ENCODE measurements at regions not wholly inside any gene's neighbourhood (a gene's known extent, or its start where the extent isn't known, plus 50 kb on each side); places are given as distances from the start of the nearest gene placed in this dataset.

DNA sequence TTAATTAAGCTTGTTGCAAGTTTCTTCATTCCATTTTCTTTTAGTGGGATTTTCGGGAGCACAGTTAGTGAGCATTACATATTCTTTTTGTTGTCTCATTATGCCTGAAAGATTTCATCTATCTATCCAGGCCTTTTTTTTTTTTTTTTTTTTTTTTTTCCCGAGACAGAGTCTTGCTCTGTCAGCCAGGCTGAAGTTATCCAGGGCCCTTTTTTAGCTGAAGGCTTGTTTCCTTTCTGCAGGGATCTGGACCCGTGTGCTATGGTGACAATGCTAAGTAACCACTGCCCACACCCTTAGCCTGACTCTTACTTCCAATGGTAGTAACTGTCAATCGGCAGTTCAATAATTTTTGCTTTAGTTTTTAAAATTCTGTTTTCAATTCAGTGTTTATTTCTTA lies 190.8 kb upstream of the MTPN start:
- TF ChIP-seq, protein P1, sequence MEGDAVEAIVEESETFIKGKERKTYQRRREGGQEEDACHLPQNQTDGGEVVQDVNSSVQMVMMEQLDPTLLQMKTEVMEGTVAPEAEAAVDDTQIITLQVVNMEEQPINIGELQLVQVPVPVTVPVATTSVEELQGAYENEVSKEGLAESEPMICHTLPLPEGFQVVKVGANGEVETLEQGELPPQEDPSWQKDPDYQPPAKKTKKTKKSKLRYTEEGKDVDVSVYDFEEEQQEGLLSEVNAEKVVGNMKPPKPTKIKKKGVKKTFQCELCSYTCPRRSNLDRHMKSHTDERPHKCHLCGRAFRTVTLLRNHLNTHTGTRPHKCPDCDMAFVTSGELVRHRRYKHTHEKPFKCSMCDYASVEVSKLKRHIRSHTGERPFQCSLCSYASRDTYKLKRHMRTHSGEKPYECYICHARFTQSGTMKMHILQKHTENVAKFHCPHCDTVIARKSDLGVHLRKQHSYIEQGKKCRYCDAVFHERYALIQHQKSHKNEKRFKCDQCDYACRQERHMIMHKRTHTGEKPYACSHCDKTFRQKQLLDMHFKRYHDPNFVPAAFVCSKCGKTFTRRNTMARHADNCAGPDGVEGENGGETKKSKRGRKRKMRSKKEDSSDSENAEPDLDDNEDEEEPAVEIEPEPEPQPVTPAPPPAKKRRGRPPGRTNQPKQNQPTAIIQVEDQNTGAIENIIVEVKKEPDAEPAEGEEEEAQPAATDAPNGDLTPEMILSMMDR (IDR thresholded peaks at IDR 0.05), result no peak
- no peak for TF ChIP-seq POLR2A (IDR thresholded peaks at IDR 0.05)

Measured in esophagus squamous epithelium (tissue), 4 donors.